ENCODE measurements at regions not wholly inside any gene's neighbourhood (a gene's known extent, or its start where the extent isn't known, plus 50 kb on each side); places are given as distances from the start of the nearest gene placed in this dataset.

DNA sequence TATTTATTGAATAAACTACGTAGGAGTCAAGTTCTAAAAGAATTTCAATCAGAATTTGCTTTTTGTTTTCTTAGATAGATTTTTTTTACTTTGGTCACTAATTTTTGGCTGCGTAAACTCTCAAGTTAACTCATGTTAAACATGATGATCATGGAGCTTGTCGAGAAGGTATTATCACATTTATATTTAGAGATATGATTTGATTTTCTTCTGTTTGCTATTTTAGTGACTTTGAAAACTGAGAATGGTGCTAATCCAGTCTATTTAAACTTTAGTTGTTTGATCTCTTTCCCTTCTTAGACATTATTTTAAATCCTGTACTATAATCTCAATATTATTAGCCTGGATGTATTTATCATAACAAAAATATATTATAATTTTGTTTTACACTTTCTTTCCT, 179.4 kb upstream of the SEMA3C start:
- TF ChIP-seq CTCF (IDR thresholded peaks at IDR 0.05) (no peak), POLR2A (IDR thresholded peaks at IDR 0.05) (no peak)

Data from thyroid gland (tissue), 4 donors.